Neural crest cell (in vitro differentiated cells): ENCODE measurements at regions not wholly inside any gene's neighbourhood (a gene's known extent, or its start where the extent isn't known, plus 50 kb on each side); places are given as distances from the start of the nearest gene placed in this dataset.

ENCODE experiments used
- DNase-seq: peaks from one replicate; pipeline ENCODE4 v3.0.0; 2021; ENCODE audit warnings: low read depth, mixed read lengths, low spot score
- H3K27ac Mint-ChIP-seq: one replicate; pipeline ENCODE4 v1.8.0; 2021; ENCODE audit warnings: mild to moderate bottlenecking, mixed read lengths; ENCODE audit not compliant: unreplicated experiment
- H3K27me3 Mint-ChIP-seq: 2 replicates; pipeline ENCODE4 v1.8.0; 2021; ENCODE audit warnings: low read depth, mild to moderate bottlenecking, mixed read lengths
- H3K36me3 Mint-ChIP-seq: 2 replicates; pipeline ENCODE4 v1.8.0; 2021; ENCODE audit warnings: low read depth, mild to moderate bottlenecking, mixed read lengths
- H3K4me1 Mint-ChIP-seq: 2 replicates; pipeline ENCODE4 v1.8.0; 2021; ENCODE audit warnings: mixed read lengths
- H3K4me3 Mint-ChIP-seq: one replicate; pipeline ENCODE4 v1.8.0; 2021; ENCODE audit warnings: mild to moderate bottlenecking, mixed read lengths
- H3K9me3 Mint-ChIP-seq: 2 replicates; pipeline ENCODE4 v1.8.0; 2021; ENCODE audit warnings: mixed read lengths
- CTCF ChIP-seq: fragments of 200-600 bp; sonication (generic); conservative IDR thresholded peaks from 2 replicates; pipeline ENCODE4 v1.5.0; 2021; ENCODE audit warnings: antibody characterized with exemption, mild to moderate bottlenecking

DNA sequence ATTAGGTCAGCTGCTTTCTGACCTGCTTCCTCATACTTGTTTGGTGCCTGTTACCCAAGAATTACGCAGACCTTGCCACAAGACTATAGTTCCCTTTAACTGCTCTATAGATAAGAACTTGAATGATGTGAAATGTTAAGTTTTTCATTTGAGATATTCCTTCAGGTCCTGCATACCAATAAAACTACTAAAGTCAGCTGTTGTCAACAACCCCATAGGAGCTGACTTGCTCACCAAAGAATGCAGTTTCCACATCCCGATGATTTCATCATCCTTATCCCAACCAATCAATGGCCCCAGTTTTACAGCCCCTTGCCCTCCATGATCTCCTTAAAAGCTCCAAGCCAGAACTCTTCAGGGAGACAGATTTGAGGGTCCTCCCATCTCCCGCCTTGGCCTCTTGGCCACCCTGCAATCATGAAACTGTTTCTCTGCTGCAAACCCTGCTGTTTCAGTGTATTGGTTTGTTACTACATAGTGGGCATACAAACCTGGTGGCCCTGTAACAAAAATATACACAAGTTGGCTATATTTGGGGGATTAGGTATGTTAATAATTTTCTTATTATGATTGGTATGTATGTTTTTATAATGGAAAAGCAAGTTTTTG is 396.3 kb upstream of the CHST9 start:
- H3K4me1 Mint-ChIP-seq: peaks cover 15% of the 10 kb centered on the region
- no peak overlapping the region for H3K4me3 Mint-ChIP-seq
- H3K27ac Mint-ChIP-seq: no peak overlapping the region
- no peak for TF ChIP-seq CTCF
- peaks cover 13% of the 10 kb centered on the region for H3K9me3 Mint-ChIP-seq
- DNase-seq: no peak
- no peaks in the 10 kb centered on the region for H3K27me3 Mint-ChIP-seq
- H3K36me3 Mint-ChIP-seq: peaks cover 11% of the 10 kb centered on the region

GRCh38 chr18:27579364-27579763 is 394.3 kb upstream of the CHST9 start:
- Mint-ChIP-seq H3K9me3 (peaks cover 13% of the 10 kb centered on the region), H3K36me3 (peaks cover 11% of the 10 kb centered on the region), H3K27ac (no peak overlapping the region), H3K27me3 (no peaks in the 10 kb centered on the region), H3K4me3 (no peak overlapping the region), H3K4me1 (peaks cover 9% of the 10 kb centered on the region)
- no peak for TF ChIP-seq CTCF
- DNase-seq: no peak

- H3K27me3 Mint-ChIP-seq: no peaks in the 10 kb centered on the region
- H3K4me1 Mint-ChIP-seq: peaks cover 9% of the 10 kb centered on the region
- peaks cover 11% of the 10 kb centered on the region for H3K36me3 Mint-ChIP-seq
- H3K4me3 Mint-ChIP-seq: no peak overlapping the region
- TF ChIP-seq CTCF: no peak
- H3K9me3 Mint-ChIP-seq: peaks cover 13% of the 10 kb centered on the region
- DNase-seq: no peak
- H3K27ac Mint-ChIP-seq: peak overlapping the region; percentile 16
These were observed 392.6 kb upstream of the CHST9 start for GRCh38 chr18:27577752-27578151.

DNA sequence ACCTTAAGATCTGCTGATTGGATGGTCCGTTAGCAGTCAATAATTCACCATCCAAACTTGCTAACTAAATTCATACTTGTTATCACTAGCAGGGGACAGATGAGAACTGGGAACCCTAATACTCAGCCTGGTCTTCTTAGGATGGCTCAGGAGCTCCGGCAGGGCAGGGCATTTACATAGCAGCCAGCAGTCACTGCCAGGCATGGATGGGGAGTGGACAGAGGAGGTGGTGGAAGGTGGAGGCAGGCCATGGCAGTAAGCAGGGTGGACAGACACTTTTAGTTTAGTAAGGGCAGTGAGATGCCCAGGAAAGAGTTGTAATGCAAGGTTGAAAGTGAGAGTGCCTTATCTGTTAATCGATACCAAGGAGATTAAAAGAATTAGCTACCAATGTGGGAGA is 392.2 kb upstream of the CHST9 start:
- DNase-seq: no peak

GRCh38 chr18:27567434-27567833 is 382.3 kb upstream of the CHST9 start:
- Mint-ChIP-seq H3K27me3 (no peaks in the 10 kb centered on the region), H3K36me3 (no peaks in the 10 kb centered on the region), H3K4me1 (peaks cover 9% of the 10 kb centered on the region), H3K9me3 (peaks cover 12% of the 10 kb centered on the region), H3K27ac (no peak overlapping the region), H3K4me3 (no peak overlapping the region)
- no peak for DNase-seq
- no peak for TF ChIP-seq CTCF

More for the DNA sequence above, 392.2 kb upstream of the CHST9 start:
- Mint-ChIP-seq H3K4me1 (peaks cover 9% of the 10 kb centered on the region), H3K4me3 (no peak overlapping the region), H3K36me3 (peaks cover 8% of the 10 kb centered on the region), H3K27ac (peak overlapping the region; percentile 35), H3K27me3 (no peaks in the 10 kb centered on the region), H3K9me3 (peaks cover 12% of the 10 kb centered on the region)
- TF ChIP-seq CTCF: no peak
